AG10803 (cell line): ENCODE measurements at regions not wholly inside any gene's neighbourhood (a gene's known extent, or its start where the extent isn't known, plus 50 kb on each side); places are given as distances from the start of the nearest gene placed in this dataset.

ENCODE experiments used
- DNase-seq: peaks from one replicate; pipeline ENCODE4 v3.0.0; 2010; ENCODE audit warnings: low read depth
- H3K4me3 ChIP-seq: 2 replicates; pipeline ENCODE4 v1.5.1; 2011; ENCODE audit warnings: mild to moderate bottlenecking, low read length, control low read depth
- CTCF ChIP-seq: conservative IDR thresholded peaks from 2 replicates; pipeline ENCODE4 v1.5.1; 2011; ENCODE audit warnings: mild to moderate bottlenecking, low read length, control low read depth, inconsistent platforms

GRCh38 chr2:8151888-8152287, 530.0 kb upstream of the ID2 start:
- H3K4me3 ChIP-seq, result no peak overlapping the region
- DNase-seq, result no peak
- TF ChIP-seq CTCF, result no peak

- DNase-seq, result no peak
- no peak for TF ChIP-seq CTCF
- H3K4me3 ChIP-seq, result no peak overlapping the region
Observed at GRCh38 chr2:8152392-8153257, 529.2 kb upstream of the ID2 start.

- no peak for DNase-seq
- no peak for TF ChIP-seq CTCF
- H3K4me3 ChIP-seq, result no peak overlapping the region
Observed at GRCh38 chr2:8153258-8153718, 528.6 kb upstream of the ID2 start.

- no peak for DNase-seq
- no peak for TF ChIP-seq CTCF
- H3K4me3 ChIP-seq, result no peak overlapping the region
Observed at GRCh38 chr2:8154270-8154669, 527.6 kb upstream of the ID2 start.

GRCh38 chr2:8154936-8155335, 526.9 kb upstream of the ID2 start:
- no peak overlapping the region for H3K4me3 ChIP-seq
- TF ChIP-seq CTCF, result no peak
- peak; percentile 15 for DNase-seq

- no peak for TF ChIP-seq CTCF
- no peak overlapping the region for H3K4me3 ChIP-seq
- no peak for DNase-seq
Observed at GRCh38 chr2:8157621-8158430, 524.0 kb upstream of the ID2 start.
